ENCODE measurements at regions not wholly inside any gene's neighbourhood (a gene's known extent, or its start where the extent isn't known, plus 50 kb on each side); places are given as distances from the start of the nearest gene placed in this dataset.

DNA sequence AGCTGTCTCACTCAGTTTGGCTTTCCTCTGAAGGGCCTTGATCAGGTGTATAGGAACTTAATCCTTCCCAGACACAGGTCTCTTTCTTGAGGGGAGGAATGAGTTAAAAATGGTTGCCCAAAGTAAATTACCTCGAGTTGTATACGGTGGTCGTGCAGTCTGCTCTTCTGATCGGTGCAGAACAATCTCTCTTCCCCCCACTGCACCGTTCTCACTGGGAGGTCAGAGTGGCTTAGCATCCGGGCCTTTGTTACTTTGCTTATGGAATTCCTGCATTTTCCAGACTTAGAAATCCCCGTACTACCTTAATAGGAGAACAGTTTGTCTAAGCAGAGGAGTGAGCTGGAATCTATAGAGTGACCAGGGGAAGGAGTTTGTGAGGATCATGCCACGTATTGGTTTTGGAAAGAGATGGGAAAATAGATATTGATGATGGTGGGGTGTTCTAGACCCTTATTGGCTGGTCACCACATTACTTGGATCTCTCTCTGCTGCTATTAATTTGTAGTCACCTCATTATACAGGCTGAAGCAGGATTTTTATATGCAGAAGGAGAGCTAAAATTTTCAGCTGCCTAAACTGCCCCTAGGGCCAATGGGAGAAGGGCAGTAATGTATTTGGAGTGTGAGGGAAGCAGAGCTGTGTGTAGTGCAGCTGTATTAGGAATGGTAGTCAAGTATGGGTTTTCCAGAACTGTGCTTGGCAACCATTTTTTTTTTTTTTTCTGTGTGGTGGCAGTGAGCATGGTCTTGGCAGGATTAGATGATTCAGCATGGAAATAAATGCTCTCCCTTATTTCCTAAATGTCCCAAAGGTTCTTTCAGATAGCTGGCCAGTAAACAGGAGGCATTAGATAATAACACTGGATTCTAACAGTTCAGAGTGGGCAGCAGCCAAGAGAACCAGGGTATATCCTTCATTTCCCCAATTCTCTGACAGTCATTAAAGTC lies 81.5 kb downstream of the NDUFS5 start:
- DNase-seq (ENCODE audit: low spot score), result no peak

DNA sequence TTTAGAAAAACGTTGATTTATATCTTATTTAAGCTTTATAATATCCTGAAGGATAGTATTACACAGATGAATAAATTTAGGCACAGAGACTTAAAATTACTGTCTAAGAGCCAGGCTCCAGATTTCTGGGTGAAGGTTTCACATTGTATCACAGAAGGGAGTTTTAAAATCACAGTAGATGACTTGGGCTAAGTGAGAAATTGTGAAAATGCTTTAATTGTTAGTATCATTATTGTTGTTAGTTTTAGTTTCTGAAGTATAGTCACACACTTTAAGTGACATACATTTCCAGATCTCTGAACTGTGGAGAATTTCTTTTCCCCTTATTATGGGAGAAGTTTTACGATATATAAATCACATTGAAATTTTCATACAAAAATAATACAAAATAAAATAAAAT lies 83.5 kb downstream of the NDUFS5 start:
- no peak for DNase-seq (ENCODE audit: low spot score)

DNA sequence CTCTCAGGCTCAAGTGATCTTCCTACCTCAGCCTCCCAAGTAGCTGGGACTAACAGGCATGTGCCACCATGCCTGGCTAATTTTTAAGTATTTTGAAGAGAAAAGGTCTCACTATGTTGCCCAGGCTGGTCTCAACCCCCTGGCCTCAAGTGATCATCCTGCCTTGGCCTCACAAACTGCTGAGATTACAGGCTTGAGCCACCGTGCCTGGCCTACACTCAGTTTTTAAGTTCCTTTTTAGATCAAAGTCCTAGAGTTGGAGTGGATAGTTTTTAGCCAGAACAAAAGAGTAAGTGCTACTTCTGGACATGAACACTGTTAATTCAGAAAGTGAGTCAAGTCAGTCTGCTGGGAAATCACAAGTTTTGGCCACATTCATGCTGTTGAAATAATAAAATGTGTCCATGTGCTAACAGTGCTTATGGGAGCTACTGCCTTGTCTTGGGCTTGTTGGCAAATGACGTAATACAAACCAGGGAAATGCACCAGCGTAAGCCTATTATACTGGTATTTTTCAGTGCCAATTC lies 84.2 kb downstream of the NDUFS5 start:
- no peak for DNase-seq (ENCODE audit: low spot score)

DNA sequence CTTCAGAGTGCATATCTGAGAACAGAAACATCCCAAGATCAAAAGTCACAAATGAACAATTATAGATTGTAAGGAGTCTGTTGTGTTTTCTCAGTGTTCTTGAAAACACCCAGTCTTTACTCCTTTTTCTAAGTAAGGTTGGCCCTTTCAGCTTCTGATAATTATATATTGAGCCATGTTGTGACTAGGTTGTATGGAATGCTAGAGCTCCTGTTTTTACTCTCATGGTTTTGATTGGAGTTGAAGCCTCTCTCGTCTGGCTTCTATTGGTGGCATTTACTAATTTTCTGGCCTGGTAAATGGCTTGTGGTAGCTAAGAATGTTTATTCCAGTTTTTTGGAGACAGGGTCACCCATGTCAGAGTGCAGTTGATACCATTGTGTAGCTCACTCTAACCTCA lies 84.7 kb downstream of the NDUFS5 start:
- DNase-seq (ENCODE audit: low spot score), result no peak

DNA sequence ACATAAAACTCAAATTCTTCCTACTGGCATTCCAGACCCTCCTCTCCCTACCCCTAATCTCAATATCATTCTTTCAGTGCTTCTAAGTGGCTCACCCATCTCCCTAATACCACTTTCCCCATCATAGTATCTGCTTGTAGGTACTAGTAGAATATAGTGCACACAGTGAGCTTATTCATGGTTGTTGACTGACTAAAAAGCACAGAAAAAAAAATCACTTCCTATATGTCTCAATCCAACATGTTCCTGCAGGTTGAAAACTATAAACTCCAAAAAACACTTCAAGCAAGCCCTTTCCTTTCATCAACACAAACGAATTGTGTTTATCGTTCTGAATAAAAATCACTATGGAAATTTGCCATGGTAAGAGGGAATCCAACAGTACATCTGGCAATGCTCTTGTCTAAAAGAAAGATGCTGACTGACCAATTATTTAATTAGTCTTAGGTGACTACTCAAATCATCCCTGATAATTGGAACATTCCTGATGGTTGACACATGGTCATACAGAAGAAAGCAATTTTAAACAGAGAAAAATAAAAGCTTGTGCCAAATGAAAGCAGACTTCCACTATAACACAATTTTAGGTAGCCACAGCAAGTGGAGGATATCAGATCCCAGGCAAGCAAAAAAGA lies 87.1 kb downstream of the NDUFS5 start:
- DNase-seq (ENCODE audit: low spot score), result no peak

DNA sequence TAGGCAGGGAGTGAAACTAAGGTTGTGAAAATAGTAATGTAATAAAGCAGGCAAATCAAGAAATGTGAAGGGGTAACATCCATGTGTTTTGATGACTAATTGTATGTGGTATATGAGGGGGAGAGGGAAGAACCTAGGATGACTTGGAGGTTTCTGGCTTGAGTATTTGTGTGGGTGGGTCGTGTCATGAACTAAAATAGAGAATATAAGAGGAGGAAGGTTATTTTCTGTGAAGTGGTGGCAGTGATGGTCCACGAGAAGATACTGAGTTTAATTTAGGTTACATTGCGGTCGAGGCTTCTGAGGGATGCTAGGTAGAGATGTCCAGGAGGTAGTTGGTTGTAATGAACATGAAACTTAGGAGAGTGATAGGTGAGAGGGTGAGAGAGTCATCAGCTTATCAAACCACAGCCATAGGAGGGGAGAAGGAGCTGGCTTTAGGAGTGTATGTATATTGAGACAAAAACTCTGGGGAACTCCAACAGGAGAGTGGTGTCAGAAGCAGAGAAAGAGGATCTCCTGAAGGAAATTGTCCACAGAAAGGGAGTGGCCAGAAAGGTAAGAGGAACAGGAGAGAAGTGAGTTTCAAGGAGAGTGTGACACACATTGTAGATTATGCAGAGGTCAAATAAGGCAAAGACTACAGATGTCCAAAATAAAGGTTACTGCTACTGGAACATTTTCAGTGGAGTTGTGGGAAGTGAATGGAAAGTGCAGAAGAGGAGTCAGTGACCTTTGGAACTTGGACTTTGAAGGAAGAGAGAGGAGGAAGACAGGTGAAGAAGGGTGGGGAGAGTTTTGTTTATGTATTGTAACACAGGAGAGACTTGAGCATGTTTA lies 89.0 kb upstream of the MACF1 start:
- no peak for DNase-seq (ENCODE audit: low spot score)

DNA sequence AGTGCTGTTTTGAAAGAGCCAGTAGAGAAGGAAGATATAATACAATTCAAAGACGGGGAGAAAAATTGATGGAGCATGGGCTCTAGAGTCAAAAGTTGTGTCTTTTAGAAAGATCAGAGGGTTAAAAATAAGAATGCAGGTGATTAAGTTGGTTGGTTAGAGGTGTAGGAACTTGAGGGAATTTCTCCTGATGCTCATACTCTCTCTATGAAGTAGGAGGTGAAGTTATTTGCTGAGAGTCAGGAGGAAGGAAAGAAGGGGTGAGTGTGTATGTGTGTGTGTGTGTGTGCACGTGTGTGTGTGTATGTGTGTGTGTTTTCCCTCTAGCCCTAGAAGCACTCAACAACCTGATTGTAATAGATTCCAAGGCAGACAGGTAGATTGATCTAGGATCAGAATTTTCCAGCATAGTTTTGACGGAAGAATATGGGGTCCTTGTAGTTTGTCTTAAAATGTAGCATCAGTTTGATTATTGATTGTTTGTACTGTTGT lies 88.3 kb upstream of the MACF1 start:
- no peak for DNase-seq (ENCODE audit: low spot score)

DNA sequence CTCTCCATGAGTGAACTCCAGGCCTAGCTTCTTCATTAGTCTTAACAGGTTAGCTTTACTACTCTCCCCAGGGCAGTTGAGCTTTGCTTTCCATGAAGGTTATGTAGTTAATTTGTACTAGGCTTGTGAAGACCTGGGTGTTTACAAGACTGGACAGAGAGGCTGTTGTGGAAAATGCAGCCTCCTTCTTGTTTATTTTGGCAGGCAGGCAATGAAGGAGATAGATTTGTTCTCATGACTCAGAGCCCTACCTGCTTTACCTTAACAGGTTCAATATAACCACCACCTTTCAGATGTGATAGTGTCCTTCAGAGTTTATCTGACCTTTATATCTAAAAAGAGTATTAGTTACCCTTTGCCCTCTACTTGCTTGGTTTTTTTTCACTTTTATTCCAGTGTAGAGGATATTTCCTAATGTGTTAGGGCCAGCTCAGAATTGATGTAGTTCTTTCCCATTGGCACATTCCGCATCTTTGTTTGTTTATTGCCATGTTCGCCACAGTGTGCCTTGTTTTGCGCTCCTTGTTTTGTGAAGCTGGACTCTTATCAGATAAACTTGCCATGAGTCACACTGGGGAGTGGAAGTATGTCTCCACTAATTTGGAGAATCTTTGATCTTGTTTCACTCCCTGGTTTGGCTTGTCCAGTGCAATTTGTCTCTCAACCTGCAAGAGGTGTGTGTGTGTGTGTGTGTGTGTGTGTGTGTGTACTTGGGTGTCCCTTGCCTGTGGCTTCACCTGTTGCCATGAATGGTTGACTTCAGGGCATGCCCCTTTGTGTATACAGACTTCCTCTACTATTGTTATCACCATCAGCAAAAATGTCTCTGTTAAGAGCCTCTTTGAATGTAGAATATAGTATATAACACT lies 87.4 kb upstream of the MACF1 start:
- DNase-seq (ENCODE audit: low spot score), result no peak

DNA sequence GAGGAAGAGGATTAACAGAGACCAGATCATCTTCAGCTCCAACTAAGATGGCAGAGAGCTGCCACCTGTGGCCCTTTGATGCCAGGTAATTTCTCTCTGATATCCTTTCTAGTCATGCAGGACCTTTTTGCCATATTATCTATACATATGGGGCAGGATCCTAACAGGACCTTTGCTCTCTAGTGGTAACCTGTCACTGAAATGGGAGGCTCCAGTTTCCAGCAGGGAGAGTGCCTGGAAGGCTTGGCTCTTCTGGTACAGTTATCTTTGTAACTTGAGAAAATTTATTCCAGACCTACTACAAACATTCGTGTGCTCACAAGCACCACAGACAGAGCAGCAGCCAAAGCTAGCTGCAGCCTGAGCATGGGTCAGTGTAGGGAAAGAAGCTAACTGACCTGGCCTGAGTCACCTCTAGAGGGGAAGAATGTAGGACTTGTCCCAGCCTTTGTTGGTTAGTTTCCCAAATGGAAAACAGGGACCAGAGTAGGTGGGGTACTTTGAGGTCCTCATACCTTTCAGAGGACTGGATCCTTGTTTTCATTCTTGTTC lies 86.5 kb upstream of the MACF1 start:
- DNase-seq (ENCODE audit: low spot score), result no peak

DNA sequence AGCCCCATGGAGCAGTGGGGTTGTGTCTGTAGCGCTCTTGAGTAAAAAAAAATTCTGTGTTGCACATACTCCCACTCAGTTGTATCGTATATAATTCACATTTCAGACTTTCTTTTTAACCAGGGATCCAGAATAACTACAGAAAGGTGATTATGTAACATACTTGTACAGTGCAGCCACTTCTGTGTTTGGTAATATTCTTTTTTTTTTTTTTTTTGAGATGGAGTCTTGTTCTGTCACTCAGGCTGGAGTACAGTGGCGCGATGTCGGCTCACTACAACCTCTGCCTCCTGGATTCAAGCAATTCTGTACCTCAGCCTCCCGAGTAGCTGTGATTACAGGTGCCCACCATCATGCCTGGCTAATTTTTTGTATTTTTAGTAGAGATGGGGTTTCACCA lies 82.4 kb upstream of the MACF1 start:
- no peak for DNase-seq (ENCODE audit: low spot score)

DNA sequence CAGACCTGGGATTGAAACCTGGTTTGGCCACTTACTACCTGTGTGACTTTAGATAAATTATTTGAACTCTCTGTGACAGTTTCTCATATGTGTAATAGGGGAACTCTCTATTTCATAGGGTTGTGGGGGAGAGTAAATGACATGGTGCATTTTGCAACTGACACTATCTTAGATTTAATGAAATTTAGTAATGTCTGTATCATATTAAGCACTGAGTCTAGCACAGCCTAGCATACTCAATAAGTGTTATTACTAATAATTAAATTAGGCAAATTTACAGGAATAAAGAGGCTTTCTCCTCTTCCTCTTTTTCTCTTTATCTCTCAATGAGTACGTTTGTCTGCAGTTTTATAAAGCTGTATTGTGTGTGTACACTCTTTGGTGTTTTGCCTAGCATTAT lies 80.2 kb upstream of the MACF1 start:
- no peak for DNase-seq (ENCODE audit: low spot score)

DNA sequence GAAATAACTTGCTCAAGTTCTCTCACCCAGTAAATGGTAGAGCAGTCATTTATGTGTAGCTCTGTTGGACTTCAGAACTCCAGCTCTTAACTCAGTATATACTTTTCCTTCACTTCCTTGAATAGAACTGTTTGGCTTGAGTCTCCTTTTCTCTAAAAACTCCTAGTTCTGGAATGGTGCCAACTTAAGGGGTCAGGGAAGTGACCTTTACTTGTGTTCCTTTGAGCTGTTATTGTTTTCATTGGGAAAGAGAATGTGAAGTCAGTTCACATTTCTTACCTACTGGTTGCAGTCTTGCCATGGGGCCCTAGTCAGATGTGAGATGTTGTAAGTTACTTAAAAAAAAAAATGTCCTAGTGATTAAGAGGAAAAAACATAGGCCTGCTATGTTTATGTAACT lies 77.0 kb upstream of the MACF1 start:
- DNase-seq (ENCODE audit: low spot score), result no peak

DNA sequence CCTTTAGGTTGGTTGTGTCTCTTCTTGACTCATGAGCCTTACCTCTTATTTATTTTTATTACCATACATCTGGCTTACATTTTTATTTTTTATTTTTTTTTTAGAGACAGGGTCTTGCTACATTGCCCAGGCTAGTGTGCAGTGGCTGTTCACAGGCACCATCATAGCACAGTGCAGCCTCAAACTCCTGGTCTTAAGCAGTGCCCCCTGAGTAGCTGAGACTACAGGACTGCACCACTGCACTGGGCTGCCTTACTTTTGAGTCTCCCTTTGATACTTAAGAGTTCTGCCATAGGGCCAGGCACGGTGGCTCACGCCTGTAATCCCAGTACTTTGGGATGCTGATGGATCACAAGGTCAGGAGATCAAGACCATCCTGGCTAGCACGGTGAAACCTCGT lies 76.4 kb upstream of the MACF1 start:
- DNase-seq (ENCODE audit: low spot score), result no peak

DNA sequence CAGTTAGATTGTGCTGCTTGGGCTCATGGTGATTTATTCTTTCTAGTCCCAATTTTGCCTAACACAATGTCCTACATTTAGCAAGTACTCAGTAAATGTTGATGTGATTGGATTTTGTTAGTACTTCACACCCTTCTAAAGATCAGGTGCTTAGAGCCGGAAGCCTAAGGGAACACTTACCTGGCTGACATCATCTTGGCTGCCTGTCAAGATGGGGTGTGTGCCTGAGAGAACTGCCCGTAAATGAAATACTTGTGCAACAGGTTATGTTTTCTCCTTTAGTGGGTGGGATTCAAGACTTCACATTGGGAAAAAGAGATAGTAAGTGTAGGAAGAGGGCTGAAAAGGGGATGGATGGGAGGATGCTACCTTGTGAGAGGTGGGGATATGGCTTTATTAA lies 75.5 kb upstream of the MACF1 start:
- DNase-seq (ENCODE audit: low spot score), result no peak

DNA sequence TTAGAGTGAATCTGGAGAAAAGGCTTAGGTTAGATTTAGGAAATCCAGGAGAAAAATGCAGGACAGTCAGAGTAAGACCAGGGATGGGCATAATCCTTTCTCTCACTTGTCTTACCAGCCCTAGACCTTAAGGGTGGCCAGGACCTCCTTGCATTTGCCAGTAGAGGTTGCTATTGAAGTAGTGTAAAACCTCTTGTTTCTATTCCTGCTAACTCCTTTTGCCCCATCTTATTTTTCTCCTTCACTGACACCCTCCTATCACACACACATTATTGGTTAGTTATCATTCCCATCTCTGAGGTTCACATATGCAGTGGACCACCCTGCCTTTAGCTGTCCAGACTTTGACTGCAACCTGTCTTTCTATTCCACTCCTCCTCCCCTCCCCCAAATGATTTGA lies 75.0 kb upstream of the MACF1 start:
- DNase-seq (ENCODE audit: low spot score), result no peak

DNA sequence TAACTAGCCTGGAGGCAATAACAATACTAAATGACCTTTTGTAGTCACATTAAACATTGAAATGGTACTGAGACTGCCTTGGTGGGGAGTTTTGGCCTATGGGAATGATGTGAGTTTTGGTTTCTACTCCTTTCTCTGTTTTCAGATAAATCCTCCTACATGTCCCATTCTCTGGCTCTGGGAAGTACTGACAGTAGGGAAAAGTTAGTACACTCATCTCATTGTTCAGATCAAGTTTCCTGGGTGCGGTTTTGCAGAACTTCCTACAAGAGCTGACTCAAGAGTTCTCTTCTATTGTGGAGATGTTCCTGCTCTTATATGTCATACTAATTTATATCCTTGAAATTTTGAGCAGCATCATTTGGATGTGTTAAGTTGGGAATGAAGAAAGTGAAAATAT lies 74.2 kb upstream of the MACF1 start:
- no peak for DNase-seq (ENCODE audit: low spot score)

DNA sequence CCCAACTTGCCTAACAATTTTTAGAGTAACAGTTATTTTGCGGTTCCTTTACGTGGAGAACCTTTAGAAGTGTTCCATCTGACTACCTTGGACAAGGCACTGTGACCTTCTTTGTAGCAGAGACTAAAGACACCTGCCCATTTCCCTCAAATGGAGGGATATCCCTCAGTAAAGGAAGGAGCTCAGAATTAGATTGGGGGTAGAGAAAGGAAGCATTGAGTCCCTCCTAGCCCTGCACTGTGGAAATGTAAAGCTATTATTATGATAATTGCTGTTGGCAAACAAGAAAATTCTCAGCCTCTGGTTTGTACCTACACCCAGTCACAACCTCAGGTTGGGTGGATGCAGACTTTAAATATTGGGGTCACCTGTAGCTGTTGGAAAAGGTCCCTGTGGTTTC lies 72.6 kb upstream of the MACF1 start:
- no peak for DNase-seq (ENCODE audit: low spot score)

DNA sequence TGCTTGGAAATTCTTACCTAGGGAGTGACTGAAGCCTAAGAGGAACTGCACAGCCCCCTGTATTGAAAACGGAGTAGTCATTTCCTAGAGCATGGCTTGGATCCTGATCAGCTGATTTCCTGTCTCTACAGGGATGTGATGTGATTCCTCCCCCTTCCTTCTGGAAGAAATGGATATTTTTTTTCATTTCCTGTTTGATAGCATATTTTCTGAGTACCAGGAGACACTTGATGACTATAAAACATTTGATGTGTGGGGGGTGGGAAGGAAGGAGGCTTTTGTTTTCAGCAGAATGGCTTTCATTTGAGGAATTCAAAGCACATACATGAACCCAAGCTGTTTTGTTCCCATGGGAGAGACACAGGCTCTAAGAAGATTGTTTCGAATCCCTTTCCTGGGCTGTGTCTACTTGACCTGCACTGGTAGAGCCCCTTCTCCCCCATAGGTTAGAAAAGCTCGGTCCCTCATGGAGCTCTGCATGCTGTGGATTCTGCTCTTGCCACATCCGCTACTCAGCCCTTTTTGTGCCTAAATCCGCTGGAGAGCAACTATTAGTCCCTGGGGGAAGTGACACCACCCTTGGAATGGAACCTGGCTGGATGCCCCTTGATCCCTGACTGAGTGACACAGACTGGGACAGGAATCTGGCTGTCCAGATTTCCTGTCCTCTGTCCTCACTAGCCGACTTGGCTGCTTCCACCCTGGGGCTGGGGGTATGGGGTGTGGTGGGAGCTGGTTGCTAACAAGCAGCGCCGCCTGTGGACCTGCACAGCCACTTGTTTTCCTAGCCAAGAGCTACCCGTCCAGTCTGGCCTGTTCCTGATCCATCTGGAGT lies 71.8 kb upstream of the MACF1 start:
- no peak for DNase-seq (ENCODE audit: low spot score)

DNA sequence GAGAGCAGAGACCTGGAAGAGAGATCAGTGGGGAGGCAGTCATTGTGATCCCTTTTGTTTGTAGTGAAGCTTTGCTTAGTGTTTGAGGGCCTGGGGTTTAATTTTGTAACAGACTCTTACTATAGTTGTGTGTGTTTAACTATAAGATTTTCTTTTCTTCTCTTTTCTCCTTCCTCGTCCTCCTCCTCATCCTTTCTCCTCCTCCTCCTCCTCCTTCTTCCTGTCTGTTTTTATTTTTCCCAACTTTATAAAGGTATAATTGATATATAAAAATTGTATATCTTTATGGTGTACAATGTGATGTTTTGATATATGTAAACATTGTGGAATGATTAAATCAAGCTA lies 71.2 kb upstream of the MACF1 start:
- DNase-seq (ENCODE audit: low spot score), result no peak

DNA sequence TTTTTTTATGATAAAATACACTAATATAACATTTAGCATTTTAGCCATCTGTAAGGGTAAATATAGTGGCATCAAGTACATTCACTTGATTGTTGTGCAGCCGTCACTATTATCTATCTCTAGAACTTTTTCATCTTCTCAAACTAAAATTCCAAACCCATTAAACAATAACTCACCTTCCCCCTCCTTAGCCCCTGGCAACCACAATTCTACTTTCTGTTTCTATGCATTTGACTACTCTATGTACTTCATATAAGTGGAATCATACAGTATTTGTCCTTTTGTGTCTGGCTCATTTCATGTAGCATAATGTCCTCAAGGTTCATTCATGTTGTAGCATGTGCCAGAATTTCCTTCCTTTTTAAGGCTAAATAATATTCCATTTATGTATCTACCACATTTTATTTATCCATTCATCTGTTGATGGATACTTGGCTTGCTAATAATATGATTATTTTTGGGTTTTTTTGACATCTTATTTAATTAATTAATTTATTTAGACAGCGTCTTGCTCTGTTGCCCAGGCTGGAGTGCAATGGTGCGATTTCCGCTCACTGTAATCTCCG lies 69.6 kb upstream of the MACF1 start:
- no peak for DNase-seq (ENCODE audit: low spot score)
